ENCODE measurements at regions not wholly inside any gene's neighbourhood (a gene's known extent, or its start where the extent isn't known, plus 50 kb on each side); places are given as distances from the start of the nearest gene placed in this dataset.

- no peak for DNase-seq (ENCODE audit: low spot score)
Observed at GRCh38 chr1:36743286-36744005, 260.7 kb upstream of the CSF3R start.

- DNase-seq (ENCODE audit: low spot score) = no peak
Observed at GRCh38 chr1:36741066-36741465, 258.4 kb upstream of the CSF3R start.

- no peak for DNase-seq (ENCODE audit: low spot score)
Observed at GRCh38 chr1:36740446-36740845, 257.7 kb upstream of the CSF3R start.

- DNase-seq (ENCODE audit: low spot score) = no peak
Observed at GRCh38 chr1:36739703-36740289, 257.1 kb upstream of the CSF3R start.

- DNase-seq (ENCODE audit: low spot score) = no peak
Observed at GRCh38 chr1:36738245-36738644, 255.5 kb upstream of the CSF3R start.

- DNase-seq (ENCODE audit: low spot score) = no peak
Observed at GRCh38 chr1:36737767-36738166, 255.1 kb upstream of the CSF3R start.

- DNase-seq (ENCODE audit: low spot score) = no peak
Observed at GRCh38 chr1:36737038-36737555, 254.4 kb upstream of the CSF3R start.

GRCh38 chr1:36735939-36736730 is 253.4 kb upstream of the CSF3R start:
- DNase-seq (ENCODE audit: low spot score) = no peak

- DNase-seq (ENCODE audit: low spot score) = no peak
Observed at GRCh38 chr1:36735436-36735835, 252.7 kb upstream of the CSF3R start.

GRCh38 chr1:36734356-36734755 is 251.6 kb upstream of the CSF3R start:
- DNase-seq (ENCODE audit: low spot score) = no peak

- DNase-seq (ENCODE audit: low spot score) = no peak
Observed at GRCh38 chr1:36733748-36734147, 251.0 kb upstream of the CSF3R start.

- DNase-seq (ENCODE audit: low spot score) = no peak
Observed at GRCh38 chr1:36732015-36732356, 249.3 kb upstream of the CSF3R start.

GRCh38 chr1:36731226-36732014 is 248.7 kb upstream of the CSF3R start:
- DNase-seq (ENCODE audit: low spot score) = no peak

- no peak for DNase-seq (ENCODE audit: low spot score)
Observed at GRCh38 chr1:36730599-36730998, 247.9 kb upstream of the CSF3R start.

- no peak for DNase-seq (ENCODE audit: low spot score)
Observed at GRCh38 chr1:36729716-36730510, 247.2 kb upstream of the CSF3R start.

- no peak for DNase-seq (ENCODE audit: low spot score)
Observed at GRCh38 chr1:36729289-36729688, 246.6 kb upstream of the CSF3R start.

- no peak for DNase-seq (ENCODE audit: low spot score)
Observed at GRCh38 chr1:36728846-36729245, 246.1 kb upstream of the CSF3R start.

GRCh38 chr1:36728051-36728450 is 245.3 kb upstream of the CSF3R start:
- no peak for DNase-seq (ENCODE audit: low spot score)

- DNase-seq (ENCODE audit: low spot score) = no peak
Observed at GRCh38 chr1:36725151-36725550, 242.4 kb upstream of the CSF3R start.

- DNase-seq (ENCODE audit: low spot score) = no peak
Observed at GRCh38 chr1:36723813-36724212, 241.1 kb upstream of the CSF3R start.

GRCh38 chr1:36722871-36723270 is 240.2 kb upstream of the CSF3R start:
- DNase-seq (ENCODE audit: low spot score) = no peak

All from hepatic stellate cell (primary cell).